GM12801 (cell line): ENCODE measurements at regions not wholly inside any gene's neighbourhood (a gene's known extent, or its start where the extent isn't known, plus 50 kb on each side); places are given as distances from the start of the nearest gene placed in this dataset.

Experiments used
- TF ChIP-seq, protein P1 (sequence below): IDR thresholded peaks from one replicate; pipeline ENCODE4 v1.5.1; 2011; ENCODE audit warnings: control low read depth; ENCODE audit not compliant: insufficient read length; ENCODE audit errors: extremely low read depth

GRCh38 chr6:86707545-86708120, 229.7 kb upstream of the HTR1E start:
- TF ChIP-seq, protein P1, sequence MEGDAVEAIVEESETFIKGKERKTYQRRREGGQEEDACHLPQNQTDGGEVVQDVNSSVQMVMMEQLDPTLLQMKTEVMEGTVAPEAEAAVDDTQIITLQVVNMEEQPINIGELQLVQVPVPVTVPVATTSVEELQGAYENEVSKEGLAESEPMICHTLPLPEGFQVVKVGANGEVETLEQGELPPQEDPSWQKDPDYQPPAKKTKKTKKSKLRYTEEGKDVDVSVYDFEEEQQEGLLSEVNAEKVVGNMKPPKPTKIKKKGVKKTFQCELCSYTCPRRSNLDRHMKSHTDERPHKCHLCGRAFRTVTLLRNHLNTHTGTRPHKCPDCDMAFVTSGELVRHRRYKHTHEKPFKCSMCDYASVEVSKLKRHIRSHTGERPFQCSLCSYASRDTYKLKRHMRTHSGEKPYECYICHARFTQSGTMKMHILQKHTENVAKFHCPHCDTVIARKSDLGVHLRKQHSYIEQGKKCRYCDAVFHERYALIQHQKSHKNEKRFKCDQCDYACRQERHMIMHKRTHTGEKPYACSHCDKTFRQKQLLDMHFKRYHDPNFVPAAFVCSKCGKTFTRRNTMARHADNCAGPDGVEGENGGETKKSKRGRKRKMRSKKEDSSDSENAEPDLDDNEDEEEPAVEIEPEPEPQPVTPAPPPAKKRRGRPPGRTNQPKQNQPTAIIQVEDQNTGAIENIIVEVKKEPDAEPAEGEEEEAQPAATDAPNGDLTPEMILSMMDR = no peak

- TF ChIP-seq, protein P1 = no peak
Observed at GRCh38 chr6:86706449-86706848, 230.9 kb upstream of the HTR1E start.

DNA sequence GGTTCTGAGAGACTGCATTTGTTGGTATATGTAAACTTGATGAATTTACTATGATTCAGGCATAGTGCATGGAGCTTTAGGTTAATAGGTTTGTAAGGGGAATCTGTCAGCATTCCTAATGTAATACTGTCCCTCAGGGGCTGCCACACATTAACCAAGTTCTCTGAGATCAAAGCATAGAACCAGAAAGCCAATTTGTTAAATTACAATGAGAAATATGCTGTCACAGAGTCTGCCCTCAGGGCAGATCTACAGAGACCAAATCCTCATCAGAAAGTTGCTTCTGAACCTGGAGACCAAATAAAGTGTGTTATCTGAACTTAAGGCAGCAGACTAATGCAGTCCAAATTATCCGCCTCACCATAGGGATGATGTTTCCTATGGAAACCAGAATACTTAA, 250.8 kb upstream of the HTR1E start:
- TF ChIP-seq, protein P1 = no peak

DNA sequence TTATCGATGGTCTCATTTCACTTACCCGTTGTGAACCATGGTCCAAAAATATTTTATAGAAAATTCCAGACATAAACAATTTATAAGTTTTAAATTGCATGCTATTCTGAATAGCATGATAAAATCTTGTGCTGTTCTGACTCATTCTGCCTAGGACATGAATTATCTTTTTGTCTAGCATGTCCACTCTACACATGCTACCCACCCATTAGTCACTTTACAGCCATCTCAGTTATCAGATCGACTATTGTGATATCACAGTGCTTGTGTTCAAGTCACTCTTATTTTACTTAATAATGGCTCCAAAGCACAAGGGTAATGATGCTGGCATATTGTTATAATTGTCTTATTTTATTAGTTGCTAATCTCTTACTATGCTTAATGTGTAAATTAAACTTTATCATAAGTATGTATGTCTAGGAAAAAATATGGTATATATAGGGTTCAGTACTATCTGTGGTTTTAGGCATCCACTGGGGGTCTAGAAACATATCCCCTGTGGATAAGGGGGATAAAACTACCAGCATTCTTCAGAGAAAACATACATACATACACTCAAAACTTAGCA, 252.0 kb upstream of the HTR1E start:
- TF ChIP-seq, protein P1 = no peak

GRCh38 chr6:86683132-86683908, 254.0 kb upstream of the HTR1E start:
- TF ChIP-seq, protein P1 = no peak

- TF ChIP-seq, protein P1 = no peak
Observed at GRCh38 chr6:86682297-86682696, 255.0 kb upstream of the HTR1E start.

DNA sequence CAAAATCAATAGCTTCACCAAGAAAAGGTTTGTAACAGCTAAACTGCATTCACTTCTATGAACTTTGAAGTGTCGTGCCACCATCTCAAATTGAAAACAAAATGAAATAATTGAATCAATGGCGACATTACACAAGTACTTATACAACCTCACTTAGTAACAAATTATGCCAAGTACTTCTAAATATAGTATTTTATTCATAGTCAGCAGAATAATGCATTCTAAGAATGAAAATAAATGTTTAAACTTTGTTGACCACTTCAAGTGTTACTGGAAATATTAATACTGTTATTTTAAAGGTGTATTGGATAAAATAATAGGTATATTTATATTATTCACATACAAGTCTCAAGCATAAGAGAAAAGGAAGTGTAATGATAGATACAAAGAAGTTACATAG, 280.1 kb upstream of the HTR1E start:
- TF ChIP-seq, protein P1 = no peak
